ENCODE measurements at regions not wholly inside any gene's neighbourhood (a gene's known extent, or its start where the extent isn't known, plus 50 kb on each side); places are given as distances from the start of the nearest gene placed in this dataset.
"Not testable (repeated sequence)": the region's sequence is repeated elsewhere in the genome, so short reads cannot be mapped to it uniquely, and the experiment has no call there.

GRCh38 chr18:75966431-75966830 lies 528.6 kb downstream of the ZNF516 start:
- CTCF ChIA-PET: interaction anchor here (3.5 kb wide), 1 partner anchor 11 kb away, joined by 14 read pairs; no protein-coding TSS in a partner anchor
- no peak for TF ChIP-seq CTCF (IDR thresholded peaks at IDR 0.05; ENCODE audit: control extremely low read depth, extremely low read depth, low read depth, missing control alignments)
- no peak for DNase-seq (ENCODE audit: extremely low spot score)
- POLR2A ChIA-PET: no interaction called here

GRCh38 chr18:75962036-75962572 lies 532.9 kb downstream of the ZNF516 start:
- no peak for TF ChIP-seq CTCF (IDR thresholded peaks at IDR 0.05; ENCODE audit: control extremely low read depth, extremely low read depth, low read depth, missing control alignments)
- POLR2A ChIA-PET: no interaction called here
- CTCF ChIA-PET: interaction anchor here (1.1 to 1.2 kb wide), 2 partner anchors 15 to 29 kb away, joined by 3 read pairs; no protein-coding TSS in a partner anchor
- no peak for DNase-seq (ENCODE audit: extremely low spot score)

GRCh38 chr18:75960356-75960755 lies 532.9 kb upstream of the SMIM21 start:
- CTCF ChIA-PET: interaction anchor here (1.0 kb wide), 1 partner anchor 22 kb away, joined by 3 read pairs; no protein-coding TSS in a partner anchor
- POLR2A ChIA-PET; DNase-seq (ENCODE audit: extremely low spot score): not testable (repeated sequence)

- CTCF ChIA-PET: no interaction called here
- no peak for DNase-seq (ENCODE audit: extremely low spot score)
- POLR2A ChIA-PET: no interaction called here
- TF ChIP-seq CTCF (IDR thresholded peaks at IDR 0.05; ENCODE audit: control extremely low read depth, extremely low read depth, low read depth, missing control alignments): no peak
Observed at GRCh38 chr18:75959150-75959549, 531.6 kb upstream of the SMIM21 start.

- POLR2A ChIA-PET: no interaction called here
- DNase-seq (ENCODE audit: extremely low spot score): no peak
- CTCF ChIA-PET: no interaction called here
- TF ChIP-seq CTCF (IDR thresholded peaks at IDR 0.05; ENCODE audit: control extremely low read depth, extremely low read depth, low read depth, missing control alignments): no peak
Observed at GRCh38 chr18:75958683-75959082, 531.2 kb upstream of the SMIM21 start.

GRCh38 chr18:75945265-75945933 lies 517.9 kb upstream of the SMIM21 start:
- CTCF ChIA-PET: no interaction called here
- POLR2A ChIA-PET: no interaction called here
- no peak for TF ChIP-seq CTCF (IDR thresholded peaks at IDR 0.05; ENCODE audit: control extremely low read depth, extremely low read depth, low read depth, missing control alignments)
- no peak for DNase-seq (ENCODE audit: extremely low spot score)

GRCh38 chr18:75937306-75937705 lies 509.8 kb upstream of the SMIM21 start:
- ChIA-PET POLR2A (no interaction called here), CTCF (no interaction called here)
- no peak for TF ChIP-seq CTCF (IDR thresholded peaks at IDR 0.05; ENCODE audit: control extremely low read depth, extremely low read depth, low read depth, missing control alignments)
- no peak for DNase-seq (ENCODE audit: extremely low spot score)
